CD4-positive, alpha-beta T cell (primary cell): ENCODE measurements at regions not wholly inside any gene's neighbourhood (a gene's known extent, or its start where the extent isn't known, plus 50 kb on each side); places are given as distances from the start of the nearest gene placed in this dataset.

Source experiments
- ATAC-seq: fragments of 200-7000 bp; cut with Tn5 transposase; one replicate; pipeline ENCODE4 v1.10.0; 2022; ENCODE audit warnings: mild to moderate bottlenecking; ENCODE audit not compliant: poor library complexity
- CTCF ChIA-PET: fragments of 350-600 bp; sonication (Branson Sonifier 250); formaldehyde crosslinking; loops from one replicate; lab custom pipeline; 2021; ENCODE audit warnings: antibody characterized with exemption, inconsistent platforms; lab: Charles Lee
- POLR2A ChIA-PET: fragments of 350-600 bp; sonication (Branson Sonifier 250); formaldehyde crosslinking; loops from one replicate; lab custom pipeline; 2021; ENCODE audit warnings: antibody characterized with exemption, inconsistent platforms; lab: Charles Lee
- DNase-seq, 14 experiments: peaks; one replicate each; pipeline ENCODE4 v3.0.0-alpha.2; 2013 to 2020; ENCODE audit warnings: mixed read lengths in 2 of 14
- H3K27ac ChIP-seq, 2 donors: one replicate each; pipeline versions ENCODE4 v1.5.1 to v1.7.0; 2013; ENCODE audit warnings: low read length in 2 of 2, low read depth in 1 of 2, mild to moderate bottlenecking in 1 of 2
- H3K27me3 ChIP-seq, 2 experiments: 1 replicate in 1 of 2; 2 replicates in 1 of 2; pipeline versions ENCODE4 v1.6.1 to v1.7.0; 2013; ENCODE audit warnings: low read length in 2 of 2, control low read depth in 1 of 2, mild to moderate bottlenecking in 1 of 2, moderate library complexity in 1 of 2; ENCODE audit not compliant: insufficient read depth in 2 of 2, control insufficient read depth in 1 of 2
- H3K36me3 ChIP-seq: one replicate; pipeline ENCODE4 v1.6.1; 2013; ENCODE audit warnings: low read length, control low read depth; ENCODE audit not compliant: insufficient read depth
- H3K4me1 ChIP-seq: one replicate; pipeline ENCODE4 v1.6.1; 2013; ENCODE audit warnings: low read length, control low read depth; ENCODE audit not compliant: insufficient read depth
- H3K4me3 ChIP-seq: one replicate; pipeline ENCODE4 v1.5.1; 2013; ENCODE audit warnings: mild to moderate bottlenecking, low read length, moderate library complexity
- H3K9me3 ChIP-seq, 2 experiments: 1 replicate in 1 of 2; 2 replicates in 1 of 2; pipeline versions ENCODE4 v1.6.1 to v1.7.0; 2013; ENCODE audit warnings: low read length in 2 of 2, mild to moderate bottlenecking in 2 of 2, control low read depth in 1 of 2, moderate library complexity in 1 of 2; ENCODE audit not compliant: control insufficient read depth in 1 of 2, insufficient read depth in 1 of 2
- H3K27ac Mint-ChIP-seq: one replicate; pipeline ENCODE4 v1.8.0; 2020; ENCODE audit warnings: mixed read lengths
- H3K27me3 Mint-ChIP-seq: one replicate; pipeline ENCODE4 v1.8.0; 2021; ENCODE audit warnings: mixed read lengths
- H3K36me3 Mint-ChIP-seq: one replicate; pipeline ENCODE4 v1.8.0; 2021; ENCODE audit warnings: low read depth, mixed read lengths
- H3K4me1 Mint-ChIP-seq: one replicate; pipeline ENCODE4 v1.8.0; 2021; ENCODE audit warnings: low read depth, mixed read lengths
- H3K4me3 Mint-ChIP-seq: one replicate; pipeline ENCODE4 v1.8.0; 2020; ENCODE audit warnings: mild to moderate bottlenecking, mixed read lengths
- H3K9me3 Mint-ChIP-seq: one replicate; pipeline ENCODE4 v1.8.0; 2020; ENCODE audit warnings: mixed read lengths
- intact Hi-C, 2 experiments: fragments of 100-400 bp; cut with DNase I in 1 of 2; cut with micrococcal nuclease in 1 of 2; formaldehyde crosslinking; loops; one replicate each; pipeline versions ENCODE4 v1.15.1 to v1.9.0; 2023 to 2025; cut with DNase I, micrococcal nuclease
- TF ChIP-seq, protein P1 (sequence below): fragments of 200-600 bp; IDR thresholded peaks from one replicate; pipeline ENCODE4 v1.8.0; 2022; ENCODE audit warnings: antibody characterized with exemption, mild to moderate bottlenecking

DNA sequence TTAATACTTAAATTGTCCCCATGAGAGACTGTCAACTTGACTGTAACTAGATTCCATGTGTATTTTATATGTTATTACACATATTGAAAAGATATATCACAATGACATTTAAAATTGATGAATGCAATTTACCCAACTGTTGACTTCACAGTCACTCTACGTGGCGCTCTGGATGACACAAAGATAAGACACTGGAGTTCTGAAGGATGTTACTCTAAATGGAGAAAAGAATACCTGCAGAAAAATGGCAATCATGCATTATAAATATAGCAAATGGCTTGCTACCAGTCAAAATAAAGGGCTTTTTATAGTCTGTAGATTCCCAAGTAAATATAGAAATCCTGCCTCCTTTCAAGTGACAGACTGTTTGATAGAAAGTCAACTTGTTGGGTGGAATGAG lies 143.6 kb upstream of the KLF6 start:
- ChIA-PET POLR2A (interaction anchor here (0.7 kb wide), 1 partner anchor 430 kb away, joined by 4 read pairs; no protein-coding TSS in a partner anchor), CTCF (no interaction called here)
- Mint-ChIP-seq H3K36me3 (no peaks in the 10 kb centered on the region), H3K27me3 (no peaks in the 10 kb centered on the region), H3K9me3 (no peaks in the 10 kb centered on the region), H3K4me1 (peaks cover 5% of the 10 kb centered on the region), H3K4me3 (no peak overlapping the region), H3K27ac (no peak overlapping the region)
- no peaks in the 10 kb centered on the region for H3K27me3 ChIP-seq
- ATAC-seq (no peak), DNase-seq (no peak)
- TF ChIP-seq, protein P1, sequence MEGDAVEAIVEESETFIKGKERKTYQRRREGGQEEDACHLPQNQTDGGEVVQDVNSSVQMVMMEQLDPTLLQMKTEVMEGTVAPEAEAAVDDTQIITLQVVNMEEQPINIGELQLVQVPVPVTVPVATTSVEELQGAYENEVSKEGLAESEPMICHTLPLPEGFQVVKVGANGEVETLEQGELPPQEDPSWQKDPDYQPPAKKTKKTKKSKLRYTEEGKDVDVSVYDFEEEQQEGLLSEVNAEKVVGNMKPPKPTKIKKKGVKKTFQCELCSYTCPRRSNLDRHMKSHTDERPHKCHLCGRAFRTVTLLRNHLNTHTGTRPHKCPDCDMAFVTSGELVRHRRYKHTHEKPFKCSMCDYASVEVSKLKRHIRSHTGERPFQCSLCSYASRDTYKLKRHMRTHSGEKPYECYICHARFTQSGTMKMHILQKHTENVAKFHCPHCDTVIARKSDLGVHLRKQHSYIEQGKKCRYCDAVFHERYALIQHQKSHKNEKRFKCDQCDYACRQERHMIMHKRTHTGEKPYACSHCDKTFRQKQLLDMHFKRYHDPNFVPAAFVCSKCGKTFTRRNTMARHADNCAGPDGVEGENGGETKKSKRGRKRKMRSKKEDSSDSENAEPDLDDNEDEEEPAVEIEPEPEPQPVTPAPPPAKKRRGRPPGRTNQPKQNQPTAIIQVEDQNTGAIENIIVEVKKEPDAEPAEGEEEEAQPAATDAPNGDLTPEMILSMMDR: no peak
- H3K27ac ChIP-seq: no peak overlapping the region
- no peaks in the 10 kb centered on the region for H3K36me3 ChIP-seq
- intact Hi-C loops: no loop called here
- H3K9me3 ChIP-seq: no peaks in the 10 kb centered on the region
- no peaks in the 10 kb centered on the region for H3K4me1 ChIP-seq
- H3K4me3 ChIP-seq: no peak overlapping the region

DNA sequence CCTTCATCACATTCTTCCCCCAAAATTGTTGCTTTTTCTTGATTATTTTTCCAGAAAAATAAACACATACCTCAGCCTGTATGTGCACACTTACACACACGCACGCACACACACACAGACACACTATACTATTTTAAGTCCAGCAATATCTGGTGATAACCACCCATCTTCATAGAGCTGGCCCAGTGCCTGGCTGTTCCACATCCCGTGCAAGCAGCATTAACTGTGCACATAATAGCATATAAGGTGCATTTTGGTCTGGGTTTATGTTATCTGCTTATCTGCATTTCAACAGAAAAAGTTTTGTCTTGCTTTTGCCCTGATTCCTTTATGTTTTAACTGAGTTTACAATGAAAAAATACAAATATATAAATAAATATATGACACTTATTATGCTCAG lies 143.1 kb upstream of the KLF6 start:
- Mint-ChIP-seq H3K4me3 (no peak overlapping the region), H3K4me1 (peaks cover 3% of the 10 kb centered on the region), H3K36me3 (no peaks in the 10 kb centered on the region), H3K27ac (no peak overlapping the region), H3K27me3 (no peaks in the 10 kb centered on the region), H3K9me3 (no peaks in the 10 kb centered on the region)
- intact Hi-C loops: no loop called here
- no peaks in the 10 kb centered on the region for H3K27me3 ChIP-seq
- no peak overlapping the region for H3K4me3 ChIP-seq
- H3K9me3 ChIP-seq: no peaks in the 10 kb centered on the region
- no peaks in the 10 kb centered on the region for H3K4me1 ChIP-seq
- ATAC-seq: no peak
- no peak for DNase-seq
- ChIA-PET CTCF (no interaction called here), POLR2A (no interaction called here)
- no peak overlapping the region for H3K27ac ChIP-seq
- TF ChIP-seq, protein P1: no peak
- H3K36me3 ChIP-seq: no peaks in the 10 kb centered on the region

DNA sequence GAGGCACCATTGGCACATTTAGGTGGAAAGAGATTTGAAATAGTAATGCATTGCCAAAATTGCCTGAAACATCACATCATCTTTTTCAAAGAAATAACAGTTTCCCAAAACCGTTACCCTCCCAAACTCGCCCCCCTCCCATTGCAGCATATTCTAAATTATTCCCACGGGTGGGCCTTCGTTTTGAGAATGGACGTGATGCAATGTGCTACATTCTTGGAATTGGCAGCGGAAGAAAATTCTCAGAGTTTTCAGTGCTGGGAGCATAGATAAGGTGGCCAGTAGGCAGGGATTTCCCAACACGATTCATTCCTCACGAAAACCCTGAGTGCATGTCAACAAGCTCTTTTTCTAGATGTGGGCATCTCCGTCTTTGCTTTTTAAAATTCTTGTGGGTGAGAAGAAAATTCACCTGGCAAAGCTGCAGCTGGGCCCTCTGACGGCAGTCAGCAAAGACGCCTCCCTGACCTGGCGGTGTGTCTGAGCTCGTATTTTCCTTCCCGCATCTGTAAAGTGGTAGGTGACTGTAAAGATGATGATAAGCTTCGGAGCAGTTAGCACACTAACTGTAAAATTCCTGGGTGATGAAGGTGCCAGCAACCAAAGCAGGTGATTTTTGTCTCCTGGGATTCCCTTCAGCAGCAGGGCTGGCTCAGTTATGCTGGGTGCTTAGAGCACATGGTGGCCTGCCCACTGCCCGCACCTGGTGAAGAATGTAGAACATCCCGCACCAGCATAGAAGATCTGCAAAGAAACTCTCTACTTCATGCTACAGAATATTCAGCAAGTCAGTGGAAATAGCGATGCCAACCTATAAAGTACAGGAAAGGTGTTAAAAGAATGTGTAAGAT lies 141.9 kb upstream of the KLF6 start:
- no peak overlapping the region for H3K27ac Mint-ChIP-seq
- no peaks in the 10 kb centered on the region for H3K27me3 Mint-ChIP-seq
- no peak for DNase-seq
- no peak overlapping the region for H3K4me3 Mint-ChIP-seq
- Histone ChIP-seq H3K27me3 (no peaks in the 10 kb centered on the region), H3K4me1 (no peaks in the 10 kb centered on the region), H3K36me3 (no peaks in the 10 kb centered on the region), H3K9me3 (no peaks in the 10 kb centered on the region), H3K27ac (no peak overlapping the region), H3K4me3 (no peak overlapping the region)
- TF ChIP-seq, protein P1: no peak
- no peak for ATAC-seq
- H3K36me3 Mint-ChIP-seq: no peaks in the 10 kb centered on the region
- CTCF ChIA-PET: no interaction called here
- H3K4me1 Mint-ChIP-seq: no peaks in the 10 kb centered on the region
- H3K9me3 Mint-ChIP-seq: no peaks in the 10 kb centered on the region
- POLR2A ChIA-PET: interaction anchor here (1.0 kb wide), 1 partner anchor 142 kb away, joined by 3 read pairs; the partner anchor contains the start of gene KLF6
- intact Hi-C loops: no loop called here
